GM04504 (cell line): ENCODE measurements at regions not wholly inside any gene's neighbourhood (a gene's known extent, or its start where the extent isn't known, plus 50 kb on each side); places are given as distances from the start of the nearest gene placed in this dataset.

Source experiments
- DNase-seq: peaks from one replicate; pipeline ENCODE4 v3.0.0-alpha.2; 2012; ENCODE audit warnings: low read depth

GRCh38 chr6:1118287-1118647 is 193.6 kb upstream of the FOXQ1 start:
- no peak for DNase-seq

GRCh38 chr6:1117530-1118286 is 194.2 kb upstream of the FOXQ1 start:
- no peak for DNase-seq

- no peak for DNase-seq
Observed at GRCh38 chr6:1116149-1116548, 195.7 kb upstream of the FOXQ1 start.

- no peak for DNase-seq
Observed at GRCh38 chr6:1113916-1114540, 197.9 kb upstream of the FOXQ1 start.

- no peak for DNase-seq
Observed at GRCh38 chr6:1111361-1111760, 200.5 kb upstream of the FOXQ1 start.

- no peak for DNase-seq
Observed at GRCh38 chr6:1110941-1111349, 201.0 kb upstream of the FOXQ1 start.

GRCh38 chr6:1110164-1110563 is 201.7 kb upstream of the FOXQ1 start:
- DNase-seq = no peak

- no peak for DNase-seq
Observed at GRCh38 chr6:1109134-1109533, 202.8 kb upstream of the FOXQ1 start.

- no peak for DNase-seq
Observed at GRCh38 chr6:1108198-1108597, 203.7 kb upstream of the FOXQ1 start.

GRCh38 chr6:1107578-1107977 is 204.3 kb upstream of the FOXQ1 start:
- DNase-seq = no peak

GRCh38 chr6:1105833-1106400 is 206.0 kb upstream of the FOXQ1 start:
- no peak for DNase-seq

GRCh38 chr6:1104988-1105670 is 206.8 kb upstream of the FOXQ1 start:
- no peak for DNase-seq

- DNase-seq = no peak
Observed at GRCh38 chr6:1103945-1104623, 207.8 kb upstream of the FOXQ1 start.

- DNase-seq = no peak
Observed at GRCh38 chr6:1103021-1103420, 208.9 kb upstream of the FOXQ1 start.

GRCh38 chr6:1100269-1100668 is 211.6 kb upstream of the FOXQ1 start:
- no peak for DNase-seq

- DNase-seq = no peak
Observed at GRCh38 chr6:1099264-1099663, 212.6 kb upstream of the FOXQ1 start.

- DNase-seq = no peak
Observed at GRCh38 chr6:1096967-1097765, 214.7 kb upstream of the FOXQ1 start.

- no peak for DNase-seq
Observed at GRCh38 chr6:1094306-1094705, 217.6 kb upstream of the FOXQ1 start.

GRCh38 chr6:1091900-1092299 is 220.0 kb upstream of the FOXQ1 start:
- DNase-seq = no peak

GRCh38 chr6:1089859-1090258 is 222.0 kb upstream of the FOXQ1 start:
- no peak for DNase-seq

- no peak for DNase-seq
Observed at GRCh38 chr6:1088492-1089001, 223.4 kb upstream of the FOXQ1 start.
